ENCODE measurements at regions not wholly inside any gene's neighbourhood (a gene's known extent, or its start where the extent isn't known, plus 50 kb on each side); places are given as distances from the start of the nearest gene placed in this dataset.
A peak's percentile ranks its signal among the peaks of the same experiment; 100 is the strongest.

DNA sequence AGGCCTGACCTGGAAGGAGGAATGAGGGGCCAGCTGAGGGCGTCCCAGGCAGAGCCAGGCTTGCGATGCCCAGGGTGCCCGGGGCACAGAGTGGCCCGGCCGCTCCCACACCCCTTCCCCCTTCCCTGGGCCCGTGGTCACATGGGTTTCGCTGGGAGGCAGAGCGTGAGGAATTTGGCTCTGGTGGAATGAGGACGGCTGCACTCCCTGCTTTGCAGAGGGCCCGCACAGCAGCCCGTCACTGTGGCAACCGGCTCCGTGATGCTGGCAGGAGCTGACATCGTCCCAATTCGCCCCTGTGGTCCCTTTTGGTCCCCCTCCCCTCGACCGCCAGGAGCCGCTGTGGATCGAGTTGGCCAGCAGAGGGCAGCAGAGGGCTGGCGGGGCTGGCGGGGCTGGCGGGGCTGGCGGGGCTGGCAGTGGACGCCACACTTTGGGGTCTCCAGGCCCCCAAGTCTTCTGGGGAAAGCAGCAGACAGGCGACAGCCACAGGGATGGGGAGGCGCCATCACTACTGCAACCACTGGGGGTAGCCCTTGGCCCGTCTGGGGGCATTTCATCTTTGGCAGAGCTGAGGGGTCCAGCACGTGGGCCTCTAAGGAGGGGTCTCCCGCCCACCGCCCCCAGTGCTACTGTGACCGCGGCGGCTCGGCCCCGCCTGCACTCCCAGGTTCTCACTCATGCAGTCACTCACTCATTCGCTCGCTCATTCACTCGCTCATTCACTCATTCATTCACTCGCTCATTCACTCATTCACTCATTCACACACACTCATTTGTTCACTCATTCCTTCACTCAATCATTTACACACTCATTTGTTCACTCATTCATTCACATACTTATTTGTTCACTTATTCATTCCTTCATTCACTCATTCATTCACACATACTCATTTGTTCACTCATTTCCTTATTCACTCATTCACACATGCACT is 49.7 kb upstream of the BHLHE23 start:
- peak; percentile 31 for DNase-seq (ENCODE audit: low read depth)

All from activated T-cell treated with anti-CD3 and anti-CD28 coated beads for 48 hours (primary cell).